HG03039 (cell line): ENCODE measurements at regions not wholly inside any gene's neighbourhood (a gene's known extent, or its start where the extent isn't known, plus 50 kb on each side); places are given as distances from the start of the nearest gene placed in this dataset.

Experiments
- ATAC-seq: cut with Tn5 transposase; IDR thresholded peaks from one replicate; pipeline ENCODE4 v1.9.1; 2021; ENCODE audit warnings: mild to moderate bottlenecking, moderate library complexity; ENCODE audit not compliant: unreplicated experiment

GRCh38 chr15:31852933-31853799 is 177.1 kb upstream of the CHRNA7 start:
- no peak for ATAC-seq

DNA sequence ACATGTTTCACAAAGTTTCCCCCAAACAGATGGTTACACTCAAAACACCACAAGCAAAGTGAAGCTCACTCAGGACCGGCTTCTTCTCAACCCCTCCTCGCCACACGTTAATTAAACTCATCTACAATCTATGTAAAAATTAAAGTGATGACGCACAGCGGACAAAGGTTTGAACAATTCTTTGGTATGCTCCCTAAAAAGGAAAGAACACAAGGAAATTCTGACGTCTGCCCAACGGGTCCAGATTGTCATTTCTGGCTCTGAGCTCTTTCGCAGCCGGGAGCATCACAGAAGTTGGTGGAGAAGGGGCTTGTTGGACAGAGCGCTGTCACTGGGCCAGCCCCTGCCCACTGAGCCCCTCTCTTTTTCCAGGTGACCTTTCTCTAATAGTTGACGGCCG is 173.7 kb upstream of the CHRNA7 start:
- no peak for ATAC-seq

- no peak for ATAC-seq
These were observed 173.1 kb upstream of the CHRNA7 start for GRCh38 chr15:31857194-31857593.

- ATAC-seq: no peak
These were observed 172.3 kb upstream of the CHRNA7 start for GRCh38 chr15:31858026-31858425.

DNA sequence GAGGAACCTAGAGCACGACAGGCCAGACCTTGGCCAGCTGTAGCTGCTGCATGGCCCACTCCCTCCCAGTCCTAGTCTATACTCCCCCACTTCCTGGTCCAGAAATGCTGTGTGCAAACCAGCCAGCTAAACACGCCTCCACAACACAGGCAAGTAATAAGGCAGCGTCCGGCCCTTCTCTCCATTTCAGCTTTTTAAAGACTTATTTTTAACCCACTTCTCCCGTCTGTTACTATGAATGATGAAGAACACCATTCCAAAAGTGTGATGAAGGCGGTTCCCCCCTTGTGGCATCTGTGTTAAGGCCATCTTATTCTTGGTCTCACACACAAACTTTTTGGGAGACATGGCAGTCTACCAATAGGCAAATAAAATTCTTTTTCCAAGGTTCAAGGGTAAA is 164.1 kb upstream of the CHRNA7 start:
- no peak for ATAC-seq

DNA sequence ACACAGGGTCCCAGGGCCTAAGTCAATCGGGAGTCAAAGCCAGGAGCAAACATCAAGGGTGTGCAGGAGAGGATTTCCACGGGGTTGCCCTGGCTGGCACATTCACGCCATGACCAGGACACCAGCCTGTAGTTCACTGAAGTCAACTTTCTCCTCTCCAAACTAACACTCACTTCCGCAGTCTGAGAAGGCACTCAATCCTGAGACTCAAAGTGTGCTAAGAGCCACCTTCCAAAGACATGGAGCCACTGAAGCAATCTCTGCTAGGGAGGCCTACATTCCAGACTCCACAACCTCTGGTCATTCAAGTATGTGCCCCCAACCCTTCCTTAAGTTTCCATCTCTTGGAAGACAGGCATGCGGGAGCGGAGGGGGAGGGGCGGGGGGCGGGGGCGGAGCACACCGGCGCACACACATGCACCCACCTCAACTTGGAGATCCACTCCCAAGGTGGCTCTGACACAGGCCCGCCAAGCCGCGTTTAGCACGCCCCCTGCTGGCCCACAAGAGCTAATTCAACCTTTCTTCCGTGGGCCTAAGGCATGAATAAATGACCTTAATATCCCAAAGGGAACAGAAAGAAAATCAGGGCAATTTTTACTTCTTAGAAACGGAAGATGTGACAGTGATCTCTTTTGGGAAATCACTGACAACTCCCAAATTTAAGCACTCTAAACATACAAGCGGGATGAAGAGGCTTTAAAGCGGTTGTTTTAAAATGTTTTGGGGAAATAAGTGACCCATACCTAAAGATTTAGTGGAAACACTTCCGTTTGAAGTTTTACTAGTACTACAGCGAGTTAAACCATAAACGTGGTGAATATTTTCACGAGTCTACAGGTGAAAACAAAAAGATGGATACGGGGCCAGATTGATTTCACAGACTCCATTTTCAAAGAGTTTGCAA is 162.5 kb upstream of the CHRNA7 start:
- no peak for ATAC-seq

- ATAC-seq: peak; percentile 14
These were observed 160.5 kb upstream of the CHRNA7 start for GRCh38 chr15:31869686-31870307.

- ATAC-seq: peak; percentile 94
These were observed 159.8 kb upstream of the CHRNA7 start, which contains the start of gene OTUD7A for GRCh38 chr15:31870328-31871165. Gene OTUD7A, minus strand, starts transcription at chr15:31870673.

DNA sequence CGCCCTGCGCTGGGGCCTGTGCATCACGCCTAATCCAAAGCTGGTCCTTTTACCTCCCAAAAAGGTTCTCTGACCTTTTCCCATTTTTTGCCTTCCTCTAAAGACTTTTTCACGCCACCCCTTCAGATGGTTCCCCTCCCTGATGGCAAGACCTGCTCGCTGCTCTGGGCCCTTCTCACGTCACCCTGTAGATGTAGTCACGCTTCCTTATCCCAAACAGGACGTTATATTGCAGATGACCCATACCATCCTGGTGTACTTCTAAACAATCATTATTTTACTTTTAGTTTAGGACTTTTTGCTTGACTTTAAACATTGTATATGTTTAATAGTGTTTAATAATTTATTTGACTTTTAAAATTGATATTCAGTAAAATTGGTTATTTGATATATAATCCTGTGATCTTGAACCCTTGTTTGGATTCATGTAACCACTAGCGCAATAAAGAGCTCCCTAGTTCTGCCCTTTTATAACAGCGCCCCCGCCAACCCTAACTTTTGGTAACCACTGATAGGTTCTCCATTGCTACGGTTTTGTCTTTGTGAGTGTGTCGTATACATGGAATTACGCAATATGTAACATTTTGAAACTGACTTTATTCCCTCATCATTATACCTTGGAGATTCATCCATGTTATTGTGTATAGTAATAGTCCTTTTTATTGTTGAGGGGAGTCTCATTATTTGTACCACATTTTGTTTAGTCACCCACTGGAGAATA is 159.0 kb upstream of the CHRNA7 start:
- no peak for ATAC-seq

DNA sequence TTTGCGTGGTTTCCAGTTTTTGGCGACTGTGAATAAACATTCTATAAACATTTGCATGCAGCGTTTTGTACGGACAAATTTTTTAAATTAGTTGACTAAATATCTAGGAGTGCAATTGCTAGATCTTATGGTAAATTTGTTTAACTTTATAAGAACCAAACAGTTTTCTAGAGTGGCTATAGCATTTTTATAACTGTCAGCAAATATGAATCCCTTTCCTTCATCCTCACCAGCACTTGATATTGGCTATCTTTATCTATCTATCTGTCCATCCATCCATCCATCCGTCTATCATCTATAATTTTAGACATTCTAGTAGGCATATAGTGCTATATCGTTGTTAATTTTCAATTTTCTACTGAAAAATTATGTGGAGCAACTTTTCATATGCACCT is 158.4 kb upstream of the CHRNA7 start:
- ATAC-seq: no peak

DNA sequence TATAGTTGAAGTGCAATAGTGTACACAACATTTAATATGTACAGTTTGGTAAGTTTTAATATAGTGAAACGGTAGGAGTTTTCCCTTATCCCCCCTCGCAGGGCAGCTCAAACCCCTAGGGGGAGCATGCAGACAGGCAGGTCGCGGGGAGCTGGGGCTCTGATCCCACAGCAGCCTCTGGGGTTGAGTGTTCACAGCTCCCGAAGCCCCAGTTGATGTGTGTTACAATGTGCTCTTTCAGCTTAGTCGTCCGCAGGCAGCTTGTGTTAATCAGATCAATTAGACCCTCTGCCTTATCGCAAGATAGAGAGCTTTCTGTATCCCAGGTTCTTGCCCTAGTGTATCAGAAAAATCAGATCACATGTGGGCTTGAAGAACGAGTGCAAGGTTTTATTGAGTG is 143.1 kb upstream of the CHRNA7 start:
- ATAC-seq: no peak

DNA sequence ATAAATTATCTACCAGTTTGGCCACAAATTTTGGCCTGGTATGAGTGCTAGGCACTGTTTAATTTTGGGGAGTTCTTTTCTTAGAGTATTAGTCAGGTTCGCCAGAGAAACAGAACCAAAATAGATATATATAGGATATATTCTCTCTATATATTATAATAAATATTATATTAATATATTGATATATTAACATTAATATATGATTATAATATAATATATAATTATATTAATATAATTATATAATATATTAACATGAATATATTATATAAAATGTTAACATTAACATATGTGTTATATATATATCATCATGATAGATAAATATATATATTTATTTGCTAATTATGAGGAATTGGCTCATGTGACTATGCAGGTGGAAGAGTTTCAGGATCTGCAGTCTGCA is 137.8 kb upstream of the CHRNA7 start:
- no peak for ATAC-seq

- ATAC-seq: no peak
These were observed 136.5 kb upstream of the CHRNA7 start for GRCh38 chr15:31893780-31894179.

- ATAC-seq: no peak
These were observed 132.6 kb upstream of the CHRNA7 start for GRCh38 chr15:31897746-31898145.

DNA sequence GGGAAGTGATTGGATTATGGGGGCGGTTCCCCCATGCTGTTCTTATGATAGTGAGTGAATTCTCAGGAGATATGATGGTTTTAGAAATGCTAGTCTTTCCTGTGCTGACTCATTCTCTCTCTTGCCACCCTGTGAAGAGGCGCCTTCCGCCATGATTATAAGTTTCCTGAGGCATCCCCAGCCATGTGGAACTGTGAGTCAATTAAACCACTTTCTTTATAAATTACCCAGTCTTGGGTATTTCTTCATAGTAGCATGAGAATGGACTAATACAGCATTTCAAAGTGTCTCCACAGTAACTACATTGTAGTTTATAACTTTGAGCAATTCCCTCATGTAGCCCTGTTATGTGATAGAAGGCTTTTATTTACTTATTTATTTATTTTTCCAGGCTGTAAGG is 128.8 kb upstream of the CHRNA7 start:
- ATAC-seq: no peak

GRCh38 chr15:31905054-31905453 is 125.3 kb upstream of the CHRNA7 start:
- ATAC-seq: no peak

DNA sequence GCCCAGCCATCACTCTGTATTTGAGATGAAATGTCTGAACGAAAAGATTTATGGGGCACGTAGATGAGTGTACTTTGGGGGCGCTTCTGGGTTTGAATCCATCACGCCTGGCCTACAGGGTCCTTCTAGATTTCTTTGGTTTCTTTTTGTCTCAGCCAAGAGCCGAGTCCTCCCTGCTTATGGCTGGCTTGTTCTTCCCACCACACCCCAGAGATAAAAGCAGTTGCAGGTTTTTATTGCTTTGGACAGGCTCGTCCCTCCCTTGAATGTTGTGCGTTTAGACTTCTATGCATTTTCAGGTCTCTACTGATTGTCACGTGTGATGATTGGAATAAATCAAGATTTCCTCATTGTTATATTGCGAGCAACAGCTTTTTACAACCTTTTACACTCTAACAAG is 104.8 kb upstream of the CHRNA7 start:
- ATAC-seq: no peak

- no peak for ATAC-seq
These were observed 99.3 kb upstream of the CHRNA7 start for GRCh38 chr15:31930967-31931366.

GRCh38 chr15:31932576-31932975 is 97.7 kb upstream of the CHRNA7 start:
- no peak for ATAC-seq

DNA sequence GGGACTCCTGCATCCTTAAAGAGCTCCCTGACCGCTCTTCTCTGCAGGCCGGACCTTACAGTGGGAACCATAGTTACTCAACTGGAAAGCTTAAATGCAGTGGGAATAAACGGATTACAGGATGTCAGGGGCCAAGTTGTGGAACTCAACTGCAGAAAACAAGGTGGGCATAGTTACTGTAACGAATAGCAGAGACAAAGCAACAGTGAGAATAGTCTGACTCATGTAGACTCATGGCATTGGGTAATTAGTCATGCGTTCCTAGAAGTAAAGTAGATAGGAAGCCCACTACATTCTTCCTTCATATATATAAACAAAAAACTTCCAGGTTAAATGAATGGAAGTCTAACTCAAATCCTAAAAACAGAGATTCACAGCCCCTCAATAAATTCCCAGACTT is 95.5 kb upstream of the CHRNA7 start:
- ATAC-seq: no peak
